HEK293T (cell line): ENCODE measurements at regions not wholly inside any gene's neighbourhood (a gene's known extent, or its start where the extent isn't known, plus 50 kb on each side); places are given as distances from the start of the nearest gene placed in this dataset.

Experiments
- CTCF ChIA-PET: fragments of 350-600 bp; formaldehyde crosslinking; extraction: SDS; loops from one replicate; lab custom pipeline; 2021; ENCODE audit warnings: antibody characterized with exemption, inconsistent platforms; lab: Yijun Ruan, JAX
- POLR2A ChIA-PET: fragments of 350-600 bp; formaldehyde crosslinking; extraction: SDS; loops from one replicate; lab custom pipeline; 2020; ENCODE audit warnings: antibody characterized with exemption, inconsistent platforms; lab: Yijun Ruan, JAX
- DNase-seq: peaks from one replicate; pipeline ENCODE4 v3.0.0; 2012; ENCODE audit warnings: mixed read lengths; ENCODE audit errors: extremely low spot score
- ARNT ChIP-seq: fragments of 450-650 bp; IDR thresholded peaks from 2 replicates; pipeline ENCODE4 v1.6.1; 2017; ENCODE audit warnings: mild to moderate bottlenecking
- BHLHE40 ChIP-seq: fragments of 450-650 bp; IDR thresholded peaks from 2 replicates; pipeline ENCODE4 v1.6.1; 2016; ENCODE audit warnings: mild to moderate bottlenecking, moderate library complexity, borderline replicate concordance
- CTBP1 ChIP-seq: fragments of 450-650 bp; IDR thresholded peaks from 2 replicates; pipeline ENCODE4 v1.6.1; 2016; ENCODE audit warnings: borderline replicate concordance
- ELF4 ChIP-seq: fragments of 450-650 bp; IDR thresholded peaks from 2 replicates; pipeline ENCODE4 v1.6.1; 2017; ENCODE audit warnings: antibody characterized with exemption
- FOXA1 ChIP-seq: fragments of 450-650 bp; IDR thresholded peaks from 2 replicates; pipeline ENCODE4 v1.6.1; 2016; ENCODE audit warnings: mild to moderate bottlenecking
- FOXK2 ChIP-seq: fragments of 450-650 bp; IDR thresholded peaks from 2 replicates; pipeline ENCODE4 v1.6.1; 2016; ENCODE audit warnings: mild to moderate bottlenecking
- FOXM1 ChIP-seq: fragments of 450-650 bp; IDR thresholded peaks from 2 replicates; pipeline ENCODE4 v1.6.1; 2017; ENCODE audit warnings: mild to moderate bottlenecking, borderline replicate concordance
- HDGF ChIP-seq: fragments of 450-650 bp; IDR thresholded peaks from 2 replicates; pipeline ENCODE4 v1.6.1; 2017; ENCODE audit warnings: antibody characterized with exemption, borderline replicate concordance
- L3MBTL2 ChIP-seq: fragments of 450-650 bp; conservative IDR thresholded peaks from 2 replicates; pipeline ENCODE4 v1.6.1; 2016; ENCODE audit warnings: mild to moderate bottlenecking
- LEF1 ChIP-seq: fragments of 450-650 bp; IDR thresholded peaks from 2 replicates; pipeline ENCODE4 v1.6.1; 2017; ENCODE audit warnings: mild to moderate bottlenecking, borderline replicate concordance
- NFRKB ChIP-seq: fragments of 450-650 bp; IDR thresholded peaks from 2 replicates; pipeline ENCODE4 v1.6.1; 2016; ENCODE audit warnings: mild to moderate bottlenecking, moderate library complexity
- PKNOX1 ChIP-seq: fragments of 450-650 bp; IDR thresholded peaks from 2 replicates; pipeline ENCODE4 v1.6.1; 2016
- SP1 ChIP-seq: fragments of 450-650 bp; IDR thresholded peaks from 2 replicates; pipeline ENCODE4 v1.6.1; 2017
- SUZ12 ChIP-seq: fragments of 450-650 bp; IDR thresholded peaks from 2 replicates; pipeline ENCODE4 v1.6.1; 2016; ENCODE audit warnings: mild to moderate bottlenecking
- TARDBP ChIP-seq: fragments of 450-650 bp; IDR thresholded peaks from 2 replicates; pipeline ENCODE4 v1.6.1; 2016
- ZNF384 ChIP-seq: fragments of 450-650 bp; IDR thresholded peaks from 2 replicates; pipeline ENCODE4 v1.6.1; 2016

GRCh38 chr9:84554069-84554664, 115.4 kb upstream of the NTRK2 start:
- DNase-seq = no peak
- ChIA-PET POLR2A (no interaction called here), CTCF (no interaction called here)
- TF ChIP-seq BHLHE40 (no peak), LEF1 (no peak), PKNOX1 (no peak), ZNF384 (no peak)

DNA sequence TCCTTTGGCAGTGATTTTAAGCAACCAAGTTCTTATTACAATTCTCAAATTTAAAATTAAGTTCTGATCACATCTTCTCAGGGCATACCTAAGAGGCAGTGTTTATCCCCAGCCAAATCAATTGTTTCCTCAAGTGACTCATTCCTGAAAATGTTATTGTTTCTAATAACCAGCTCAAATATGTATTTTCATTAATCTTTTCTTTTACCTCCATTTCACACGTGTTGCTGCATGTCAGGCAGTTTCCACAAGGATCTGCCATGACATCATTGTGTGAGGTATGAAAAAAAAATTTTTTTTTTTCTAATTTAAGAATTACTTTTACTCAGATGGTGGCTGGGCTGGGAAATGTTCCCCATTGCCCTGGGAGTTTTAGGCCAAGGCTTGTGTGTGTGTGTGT, 113.0 kb upstream of the NTRK2 start:
- CTCF ChIA-PET = no interaction called here
- no peak for TF ChIP-seq FOXK2
- TF ChIP-seq PKNOX1 = no peak
- TF ChIP-seq FOXA1 = no peak
- TF ChIP-seq ZNF384 = no peak
- TF ChIP-seq CTBP1 = no peak
- no peak for TF ChIP-seq BHLHE40
- DNase-seq = no peak
- POLR2A ChIA-PET = no interaction called here

GRCh38 chr9:84557751-84558150, 111.8 kb upstream of the NTRK2 start:
- ChIA-PET CTCF (no interaction called here), POLR2A (no interaction called here)
- TF ChIP-seq LEF1 (no peak), NFRKB (no peak)
- no peak for DNase-seq

- ChIA-PET POLR2A (no interaction called here), CTCF (no interaction called here)
- DNase-seq = no peak
- no peak for TF ChIP-seq SUZ12
- no peak for TF ChIP-seq LEF1
- TF ChIP-seq ELF4 = no peak
- TF ChIP-seq HDGF = no peak
- no peak for TF ChIP-seq PKNOX1
- no peak for TF ChIP-seq BHLHE40
- no peak for TF ChIP-seq ARNT
- TF ChIP-seq CTBP1 = no peak
- TF ChIP-seq FOXA1 = no peak
- no peak for TF ChIP-seq FOXK2
- TF ChIP-seq TARDBP = no peak
- TF ChIP-seq NFRKB = no peak
- TF ChIP-seq SP1 = no peak
- no peak for TF ChIP-seq FOXM1
- TF ChIP-seq ZNF384 = no peak
- TF ChIP-seq L3MBTL2 = no peak
Measured at GRCh38 chr9:84563691-84564090, 105.8 kb upstream of the NTRK2 start.

- CTCF ChIA-PET = no interaction called here
- DNase-seq = no peak
- TF ChIP-seq FOXA1 = no peak
- TF ChIP-seq ELF4 = no peak
- TF ChIP-seq L3MBTL2 = no peak
- no peak for TF ChIP-seq FOXM1
- TF ChIP-seq SUZ12 = no peak
- POLR2A ChIA-PET = no interaction called here
Measured at GRCh38 chr9:84567805-84568204, 101.7 kb upstream of the NTRK2 start.

DNA sequence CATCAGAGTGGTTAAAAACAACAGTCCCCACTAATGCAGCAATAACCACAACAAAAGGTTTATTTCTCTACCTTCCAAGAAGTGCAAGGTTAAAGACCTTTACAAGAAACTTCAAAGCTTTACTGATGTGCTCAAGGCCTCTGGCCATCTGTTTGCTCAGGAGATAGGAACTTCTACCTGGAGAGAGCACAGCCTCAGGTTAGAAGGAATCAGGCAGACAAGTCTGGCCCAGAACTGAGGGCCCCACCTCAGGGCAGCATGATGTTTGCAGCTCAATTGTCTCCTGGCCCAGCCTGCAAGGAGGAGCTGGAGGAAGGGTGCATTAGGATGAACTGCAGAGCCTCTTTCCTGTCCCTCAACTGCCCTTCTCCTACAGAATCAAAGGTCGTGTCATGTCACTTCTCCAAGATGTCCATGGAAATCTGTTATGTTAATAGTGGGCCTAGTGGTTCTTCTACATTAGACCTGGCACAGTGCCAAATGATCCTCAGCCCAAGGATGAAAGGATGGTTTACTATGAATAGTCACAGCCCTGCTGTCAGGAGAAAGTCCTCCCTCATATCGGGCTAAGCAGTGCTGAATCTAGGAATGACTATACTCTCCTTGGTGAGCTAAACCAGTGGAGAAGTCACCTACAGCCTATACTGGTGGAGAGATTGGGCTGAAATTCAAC, 98.9 kb upstream of the NTRK2 start:
- no peak for TF ChIP-seq L3MBTL2
- TF ChIP-seq ELF4 = no peak
- TF ChIP-seq SP1 = no peak
- no peak for TF ChIP-seq PKNOX1
- TF ChIP-seq FOXK2 = no peak
- TF ChIP-seq LEF1 = no peak
- TF ChIP-seq SUZ12 = no peak
- no peak for TF ChIP-seq FOXA1
- TF ChIP-seq TARDBP = no peak
- TF ChIP-seq NFRKB = no peak
- TF ChIP-seq HDGF = no peak
- TF ChIP-seq ZNF384 = no peak
- TF ChIP-seq CTBP1 = no peak
- no peak for TF ChIP-seq ARNT
- TF ChIP-seq BHLHE40 = no peak
- no peak for TF ChIP-seq FOXM1
- POLR2A ChIA-PET = no interaction called here
- no peak for DNase-seq
- CTCF ChIA-PET = no interaction called here
